HepG2 (cell line): ENCODE measurements at regions not wholly inside any gene's neighbourhood (a gene's known extent, or its start where the extent isn't known, plus 50 kb on each side); places are given as distances from the start of the nearest gene placed in this dataset.

ENCODE experiments used
- ATAC-seq: fragments of 200-7000 bp; cut with Tn5 transposase; 3 replicates; pipeline ENCODE4 v1.9.1; 2020; ENCODE audit warnings: mild to moderate bottlenecking, moderate library complexity
- BruUV-seq: library from RNA; stranded (reverse); fragments of 400-500 nt; replicated peaks from 2 replicates; lab custom pipeline; 2021; lab: Mats Ljungman, UMichigan
- CTCF ChIA-PET: fragments of 300-600 bp; formaldehyde crosslinking; extraction: SDS; loops from one replicate; lab custom pipeline; 2021; ENCODE audit warnings: low total read pairs, inconsistent platforms, low intra/inter-chr PET ratio; lab: Yijun Ruan, JAX
- POLR2A ChIA-PET: fragments of 350-600 bp; sonication (Branson Sonifier 250); formaldehyde crosslinking; loops from one replicate; lab custom pipeline; 2020; ENCODE audit warnings: antibody characterized with exemption, inconsistent platforms; lab: Yijun Ruan, JAX
- DNase-seq: peaks from one replicate; pipeline ENCODE4 v3.0.0-alpha.2; 2015; ENCODE audit warnings: low spot score
- FAIRE-seq: peaks from 3 replicates; lab custom pipeline; 2011; peaks lifted over from hg19 to GRCh38; lab: Jason Lieb, UNC
- H2AFZ ChIP-seq: one replicate; pipeline ENCODE4 v1.6.1; 2011; ENCODE audit warnings: low read length, inconsistent platforms
- H3K27ac ChIP-seq: fragments of 300-600 bp; 3 replicates; pipeline ENCODE4 v1.8.0; 2011; ENCODE audit warnings: mixed run types, mild to moderate bottlenecking, mixed read lengths, low read length, inconsistent platforms; ENCODE audit not compliant: insufficient read depth; ENCODE audit errors: extremely low read length
- H3K27me3 ChIP-seq, 2 experiments: fragments of 200-600 bp in 1 of 2; 2 replicates in 1 of 2; 3 replicates in 1 of 2; pipeline versions ENCODE4 v1.6.0 to v1.8.0; 2011; ENCODE audit warnings: low read length in 2 of 2, mild to moderate bottlenecking in 2 of 2, moderate library complexity in 2 of 2, inconsistent platforms in 1 of 2; ENCODE audit not compliant: insufficient read depth in 2 of 2, control insufficient read depth in 1 of 2
- H3K36me3 ChIP-seq, 2 experiments: fragments of 200-600 bp in 1 of 2; replicated peaks in 1 of 2; 2 replicates in 1 of 2; 3 replicates in 1 of 2; pipeline versions ENCODE4 v1.5.1 to v1.8.0; 2011; ENCODE audit warnings: low read length in 2 of 2, inconsistent platforms in 1 of 2; ENCODE audit not compliant: insufficient read depth in 2 of 2, control insufficient read depth in 1 of 2
- H3K4me1 ChIP-seq: 2 replicates; pipeline ENCODE4 v1.5.1; 2012; ENCODE audit warnings: low read length, inconsistent platforms; ENCODE audit not compliant: insufficient read depth
- H3K4me2 ChIP-seq: 2 replicates; pipeline ENCODE4 v1.6.0; 2011; ENCODE audit warnings: low read depth, low read length, inconsistent platforms
- H3K4me3 ChIP-seq, 3 experiments: fragments of 200-600 bp in 1 of 3; sonication (generic), shearing (Covaris generic) in 1 of 3; replicated peaks in 1 of 3; 2 replicates each; pipeline ENCODE4 v1.5.1; 2011 to 2016; ENCODE audit warnings: low read length in 3 of 3, inconsistent platforms in 2 of 3, low read depth in 2 of 3, mild to moderate bottlenecking in 2 of 3, control low read depth in 1 of 3, mixed read lengths in 1 of 3; ENCODE audit not compliant: insufficient read depth in 1 of 3
- H3K79me2 ChIP-seq: one replicate; pipeline ENCODE4 v1.6.1; 2011; ENCODE audit warnings: low read length, inconsistent platforms; ENCODE audit not compliant: insufficient read depth
- H3K9ac ChIP-seq: 2 replicates; pipeline ENCODE4 v1.6.0; 2011; ENCODE audit warnings: mild to moderate bottlenecking, low read depth, low read length, inconsistent platforms; ENCODE audit not compliant: insufficient read depth
- H3K9me3 ChIP-seq: 2 replicates; pipeline ENCODE4 v1.5.1; 2012; ENCODE audit warnings: mild to moderate bottlenecking, low read length
- H4K20me1 ChIP-seq: 2 replicates; pipeline ENCODE4 v1.6.0; 2011; ENCODE audit warnings: inconsistent platforms, mild to moderate bottlenecking, low read length, moderate library complexity; ENCODE audit not compliant: insufficient read depth
- ARID4A ChIP-seq: sonication (generic); formaldehyde crosslinking; IDR thresholded peaks from 2 replicates; pipeline ENCODE4 v1.5.0; 2020; ENCODE audit warnings: mild to moderate bottlenecking, missing genetic modification reagents, borderline replicate concordance
- MEIS2 ChIP-seq: sonication (generic); formaldehyde crosslinking; IDR thresholded peaks from 2 replicates; pipeline ENCODE4 v1.9.0; 2021; ENCODE audit warnings: mild to moderate bottlenecking, missing genetic modification reagents
- ZBTB33 ChIP-seq: sonication (generic); formaldehyde crosslinking; IDR thresholded peaks from 2 replicates; pipeline ENCODE4 v1.4.0; 2020; ENCODE audit warnings: missing genetic modification reagents
- ZNF672 ChIP-seq: sonication (generic); formaldehyde crosslinking; IDR thresholded peaks from 2 replicates; pipeline ENCODE4 v1.8.1; 2022; ENCODE audit warnings: missing genetic modification reagents
- WGBS: methylation state at CpG from one replicate; pipeline ENCODE4 v1.1.6; 2017; ENCODE audit warnings: low lambda C conversion rate; 5-methylcytosine and 5-hydroxymethylcytosine counted together
- in situ Hi-C: cut with HindIII; loops from 2 replicates; pipeline ENCODE4 v1.10.0; 2017; ENCODE audit warnings: low pct_unique_long_range_greater_than_20kb; ENCODE audit not compliant: extremely low pct_ligation_motif_present
- intact Hi-C: fragments of 100-400 bp; cut with micrococcal nuclease; formaldehyde crosslinking; loops from one replicate; pipeline ENCODE4 v1.10.0; 2022; ENCODE audit not compliant: unreplicated experiment
- TF ChIP-seq, protein P1 (sequence below): sonication (generic); formaldehyde crosslinking; IDR thresholded peaks from 2 replicates; pipeline ENCODE4 v1.4.0; 2020; ENCODE audit warnings: missing genetic modification reagents
- TF ChIP-seq, protein P2 (sequence below): sonication (generic); formaldehyde crosslinking; IDR thresholded peaks from 2 replicates; pipeline ENCODE4 v1.4.0; 2020; ENCODE audit warnings: mild to moderate bottlenecking, missing genetic modification reagents

DNA sequence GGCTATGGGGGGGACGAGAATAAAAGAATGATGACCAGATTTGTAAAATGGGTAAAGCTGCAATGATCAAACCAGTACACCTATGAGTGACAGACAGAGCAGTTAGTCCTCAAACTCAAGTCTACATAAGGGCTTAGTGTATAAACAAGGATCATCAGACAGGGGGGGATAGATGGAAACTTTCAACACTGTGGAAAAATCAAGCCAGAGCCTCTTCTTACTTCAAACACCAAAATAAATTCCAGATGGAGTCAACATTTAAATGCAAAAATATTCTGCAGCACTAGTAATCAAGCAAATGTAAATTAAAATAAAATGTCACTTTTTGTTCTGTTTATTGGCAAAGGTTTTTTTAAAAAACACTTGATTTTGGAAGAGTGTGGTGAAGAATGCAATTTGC lies 205.9 kb upstream of the RGMA start (continued):
- no peak for TF ChIP-seq ZNF672 (CRISPR knock-in tag)

- intact Hi-C loops (no loop called here), in situ Hi-C loops (no loop called here)
- no peak overlapping the region for H3K4me2 ChIP-seq
- no peak overlapping the region for H3K9ac ChIP-seq
- FAIRE-seq (no peak), ATAC-seq (no peak), DNase-seq (no peak)
- H3K27ac ChIP-seq: no peak overlapping the region
- ChIA-PET CTCF (no interaction called here), POLR2A (no interaction called here)
- 0% methylated on average over 1 of the region's 1 CpG for WGBS
- H3K4me3 ChIP-seq: no peak overlapping the region
- peaks cover 0 to 17% of the 10 kb centered on the region in 2 experiments; a peak in 1 of 5 replicates for H3K27me3 ChIP-seq
- TF ChIP-seq MEIS2 (CRISPR knock-in tag) (no peak), ARID4A (no peak), ZBTB33 (no peak)
- TF ChIP-seq, protein P1, sequence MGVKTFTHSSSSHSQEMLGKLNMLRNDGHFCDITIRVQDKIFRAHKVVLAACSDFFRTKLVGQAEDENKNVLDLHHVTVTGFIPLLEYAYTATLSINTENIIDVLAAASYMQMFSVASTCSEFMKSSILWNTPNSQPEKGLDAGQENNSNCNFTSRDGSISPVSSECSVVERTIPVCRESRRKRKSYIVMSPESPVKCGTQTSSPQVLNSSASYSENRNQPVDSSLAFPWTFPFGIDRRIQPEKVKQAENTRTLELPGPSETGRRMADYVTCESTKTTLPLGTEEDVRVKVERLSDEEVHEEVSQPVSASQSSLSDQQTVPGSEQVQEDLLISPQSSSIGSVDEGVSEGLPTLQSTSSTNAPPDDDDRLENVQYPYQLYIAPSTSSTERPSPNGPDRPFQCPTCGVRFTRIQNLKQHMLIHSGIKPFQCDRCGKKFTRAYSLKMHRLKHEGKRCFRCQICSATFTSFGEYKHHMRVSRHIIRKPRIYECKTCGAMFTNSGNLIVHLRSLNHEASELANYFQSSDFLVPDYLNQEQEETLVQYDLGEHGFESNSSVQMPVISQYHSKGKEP (CRISPR knock-in tag): no peak
- TF ChIP-seq, protein P2, sequence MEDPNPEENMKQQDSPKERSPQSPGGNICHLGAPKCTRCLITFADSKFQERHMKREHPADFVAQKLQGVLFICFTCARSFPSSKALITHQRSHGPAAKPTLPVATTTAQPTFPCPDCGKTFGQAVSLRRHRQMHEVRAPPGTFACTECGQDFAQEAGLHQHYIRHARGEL (CRISPR knock-in tag): no peak
- no peaks in the 10 kb centered on the region for H3K79me2 ChIP-seq
- H4K20me1 ChIP-seq: no peaks in the 10 kb centered on the region
- H3K4me1 ChIP-seq: no peaks in the 10 kb centered on the region
- no peaks in the 10 kb centered on the region for H3K9me3 ChIP-seq
- no peak overlapping the region for H2AFZ ChIP-seq
- no peaks in the 10 kb centered on the region for H3K36me3 ChIP-seq
- no TSS peak for BruUV-seq
Observed at GRCh38 chr15:93294066-93294465, 205.1 kb upstream of the RGMA start.
